HepG2 (cell line): ENCODE measurements at regions not wholly inside any gene's neighbourhood (a gene's known extent, or its start where the extent isn't known, plus 50 kb on each side); places are given as distances from the start of the nearest gene placed in this dataset.

Experiments used
- ADNP ChIP-seq: sonication (generic); formaldehyde crosslinking; IDR thresholded peaks from 2 replicates; pipeline ENCODE4 v1.4.0; 2020; ENCODE audit warnings: missing genetic modification reagents
- CBX2 ChIP-seq, 2 experiments: fragments of 200-600 bp in 1 of 2; sonication (generic); formaldehyde crosslinking in 1 of 2; IDR thresholded peaks; 2 replicates each; pipeline versions ENCODE4 v1.7.0 to v1.8.1; 2018 to 2022; ENCODE audit warnings: low read depth in 2 of 2, low read length in 1 of 2, mild to moderate bottlenecking in 1 of 2, missing genetic modification reagents in 1 of 2
- CENPX ChIP-seq: sonication (generic); formaldehyde crosslinking; IDR thresholded peaks from 2 replicates; pipeline ENCODE4 v1.9.0; 2021; ENCODE audit warnings: mild to moderate bottlenecking, missing genetic modification reagents, moderate library complexity
- FOXA1 ChIP-seq, 2 experiments: fragments of 450-650 bp in 1 of 2; sonication (generic) in 1 of 2; formaldehyde crosslinking in 1 of 2; IDR thresholded peaks; 2 replicates each; pipeline versions ENCODE4 v1.4.0 to v1.6.1; 2016 to 2020; ENCODE audit warnings: missing genetic modification reagents in 1 of 2
- FOXA3 ChIP-seq: IDR thresholded peaks from 2 replicates; pipeline ENCODE4 v1.6.1; 2016; ENCODE audit warnings: missing genetic modification reagents, missing compliant biosample characterization
- HDAC2 ChIP-seq: sonication (generic); formaldehyde crosslinking; IDR thresholded peaks from 2 replicates; pipeline ENCODE4 v1.4.0; 2020; ENCODE audit warnings: missing genetic modification reagents
- IKZF1 ChIP-seq: fragments of 450-650 bp; IDR thresholded peaks from 2 replicates; pipeline ENCODE4 v1.7.1; 2016
- NR2F1 ChIP-seq, 2 experiments: fragments of 450-650 bp in 1 of 2; formaldehyde crosslinking in 1 of 2; IDR thresholded peaks; 2 replicates each; pipeline versions ENCODE4 v1.5.0 to v1.6.1; 2016 to 2020; ENCODE audit warnings: mild to moderate bottlenecking in 1 of 2, missing compliant biosample characterization in 1 of 2, missing genetic modification reagents in 1 of 2, moderate library complexity in 1 of 2
- PPARG ChIP-seq: conservative IDR thresholded peaks from 2 replicates; pipeline ENCODE4 v1.6.1; 2016; ENCODE audit warnings: missing biosample characterization, missing genetic modification reagents
- RFX3 ChIP-seq: IDR thresholded peaks from 2 replicates; pipeline ENCODE4 v1.6.1; 2016; ENCODE audit warnings: missing biosample characterization, missing genetic modification reagents
- RFX5 ChIP-seq: IDR thresholded peaks from 2 replicates; pipeline ENCODE4 v1.6.1; 2011; ENCODE audit warnings: low read depth, low read length, improper control_type of control experiment
- RXRB ChIP-seq: IDR thresholded peaks from 2 replicates; pipeline ENCODE4 v1.6.1; 2016; ENCODE audit warnings: borderline replicate concordance, missing genetic modification reagents, missing compliant biosample characterization
- SMAD1 ChIP-seq: sonication (generic); formaldehyde crosslinking; IDR thresholded peaks from 2 replicates; pipeline ENCODE4 v1.4.0; 2020; ENCODE audit warnings: missing genetic modification reagents, low read depth, mild to moderate bottlenecking, borderline replicate concordance
- SOX13 ChIP-seq, 3 experiments: fragments of 450-650 bp in 1 of 3; sonication (generic) in 1 of 3; formaldehyde crosslinking in 1 of 3; IDR thresholded peaks in 2 of 3; conservative IDR thresholded peaks in 1 of 3; 2 replicates each; pipeline versions ENCODE4 v1.5.0 to v1.6.1; 2016 to 2020; ENCODE audit warnings: antibody characterized with exemption in 1 of 3, mild to moderate bottlenecking in 1 of 3, missing compliant biosample characterization in 1 of 3, missing genetic modification reagents in 1 of 3, moderate library complexity in 1 of 3
- ZBTB8A ChIP-seq: sonication (generic); formaldehyde crosslinking; IDR thresholded peaks from 2 replicates; pipeline ENCODE4 v1.4.0; 2020; ENCODE audit warnings: mild to moderate bottlenecking, low read depth, missing genetic modification reagents, borderline replicate concordance
- ZMYM3 ChIP-seq: sonication (generic); formaldehyde crosslinking; IDR thresholded peaks from 2 replicates; pipeline ENCODE4 v1.5.1; 2020; ENCODE audit warnings: mild to moderate bottlenecking, missing genetic modification reagents
- ZNF644 ChIP-seq: IDR thresholded peaks from 2 replicates; pipeline ENCODE4 v1.6.1; 2016; ENCODE audit warnings: low read depth
- ZNF652 ChIP-seq: IDR thresholded peaks from 2 replicates; pipeline ENCODE4 v1.6.1; 2016; ENCODE audit warnings: low read depth, borderline replicate concordance
- ZNF660 ChIP-seq: sonication (generic); formaldehyde crosslinking; IDR thresholded peaks from 2 replicates; pipeline ENCODE4 v1.5.1; 2020; ENCODE audit warnings: mild to moderate bottlenecking, low read depth, missing genetic modification reagents, borderline replicate concordance
- ZSCAN20 ChIP-seq: sonication (generic); formaldehyde crosslinking; IDR thresholded peaks from 2 replicates; pipeline ENCODE4 v1.4.0; 2020; ENCODE audit warnings: missing genetic modification reagents, mild to moderate bottlenecking, borderline replicate concordance
- TF ChIP-seq, protein P1 (sequence below): IDR thresholded peaks from 2 replicates; pipeline ENCODE4 v1.6.1; 2012; ENCODE audit warnings: low read depth, low read length, improper control_type of control experiment
- TF ChIP-seq, protein P2 (sequence below): sonication (generic); formaldehyde crosslinking; IDR thresholded peaks from 2 replicates; pipeline ENCODE4 v1.4.0; 2020; ENCODE audit warnings: missing genetic modification reagents
- TF ChIP-seq, protein P3 (sequence below): sonication (generic); formaldehyde crosslinking; IDR thresholded peaks from 2 replicates; pipeline ENCODE4 v1.5.1; 2020; ENCODE audit warnings: missing genetic modification reagents, mild to moderate bottlenecking, borderline replicate concordance
- TF ChIP-seq, protein P4 (sequence below): sonication (generic); IDR thresholded peaks from 2 replicates; pipeline ENCODE4 v1.6.1; 2016; ENCODE audit warnings: low read depth, borderline replicate concordance

DNA sequence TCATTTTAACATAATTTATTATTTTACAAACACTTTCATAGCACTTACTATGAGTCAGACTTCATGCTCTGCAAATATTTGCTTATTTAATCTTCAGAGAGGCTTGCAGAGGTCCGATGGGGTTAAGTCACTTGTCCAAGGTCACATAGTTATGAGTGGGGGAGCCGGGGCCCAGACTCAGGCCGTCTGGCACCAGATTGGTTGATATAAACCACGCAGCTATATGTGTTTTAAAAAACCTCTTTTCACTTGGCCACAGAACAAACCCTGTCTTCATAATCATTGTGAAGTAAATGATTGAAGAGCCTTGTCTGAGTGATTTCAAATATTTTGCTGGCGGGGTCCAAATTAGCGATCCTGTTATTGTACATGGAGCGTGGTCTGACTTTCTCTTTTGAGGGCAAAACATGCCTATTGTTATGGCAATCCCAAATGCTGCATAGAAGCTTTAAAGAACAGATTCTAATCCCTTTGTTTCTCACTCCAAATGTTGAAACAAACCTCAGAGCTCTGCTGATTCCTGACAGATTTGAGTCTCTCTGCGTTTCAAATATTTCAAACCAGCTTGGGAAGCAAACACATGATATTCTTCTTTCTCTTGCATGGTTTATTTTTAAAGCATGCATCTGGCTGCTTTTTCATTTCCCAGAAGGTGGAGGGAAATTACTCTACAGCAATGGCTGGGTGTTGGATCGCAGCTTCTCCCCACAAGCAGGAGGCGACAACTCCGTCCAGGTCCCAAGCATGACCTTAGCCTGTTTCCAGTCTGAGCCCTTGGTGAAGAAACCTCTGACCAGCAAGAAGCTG, 142.4 kb downstream of the DDX1 start (continued):
- TF ChIP-seq FOXA3 (CRISPR knock-in tag) (peak; percentile 47; the same call in 1 of the 2 replicates), IKZF1 (no peak), ZNF644 (CRISPR knock-in tag) (no peak), CBX2 (IDR thresholded peaks at IDR 0.05; ENCODE audit: low read depth, low read length) (no peak), CBX2 (CRISPR knock-in tag; IDR thresholded peaks at IDR 0.05; ENCODE audit: low read depth) (no peak), ZSCAN20 (no peak), ZMYM3 (CRISPR knock-in tag) (no peak), ZNF652 (peak; percentile 56; the same call in 1 of the 2 replicates), RFX5 (no peak), SOX13 (IDR thresholded peaks at IDR 0.05) (no peak), SOX13 (CRISPR knock-in tag; conservative IDR thresholded peaks at IDR 0.05 in 1 of 2, IDR thresholded peaks at IDR 0.05 in 1 of 2) (no peak), NR2F1 (CRISPR knock-in tag; IDR thresholded peaks at IDR 0.05) (peak in 1 of 2 experiments; percentile 57; a peak in 1 of 4 replicates), FOXA1 (IDR thresholded peaks at IDR 0.05) (no peak), FOXA1 (CRISPR knock-in tag; IDR thresholded peaks at IDR 0.05) (peak; percentile 20; the same call in 1 of the 2 replicates), RXRB (CRISPR knock-in tag) (0 out of 2 replicates have a peak, but pooled peaks have one; percentile 18), RFX3 (no peak), ADNP (CRISPR knock-in tag) (no peak), SMAD1 (CRISPR knock-in tag) (no peak), HDAC2 (CRISPR knock-in tag) (peak; percentile 43; the same call in 1 of the 2 replicates), PPARG (CRISPR knock-in tag) (no peak), ZBTB8A (CRISPR knock-in tag) (no peak), CENPX (CRISPR knock-in tag) (no peak), ZNF660 (CRISPR knock-in tag) (no peak)
- TF ChIP-seq, protein P1, sequence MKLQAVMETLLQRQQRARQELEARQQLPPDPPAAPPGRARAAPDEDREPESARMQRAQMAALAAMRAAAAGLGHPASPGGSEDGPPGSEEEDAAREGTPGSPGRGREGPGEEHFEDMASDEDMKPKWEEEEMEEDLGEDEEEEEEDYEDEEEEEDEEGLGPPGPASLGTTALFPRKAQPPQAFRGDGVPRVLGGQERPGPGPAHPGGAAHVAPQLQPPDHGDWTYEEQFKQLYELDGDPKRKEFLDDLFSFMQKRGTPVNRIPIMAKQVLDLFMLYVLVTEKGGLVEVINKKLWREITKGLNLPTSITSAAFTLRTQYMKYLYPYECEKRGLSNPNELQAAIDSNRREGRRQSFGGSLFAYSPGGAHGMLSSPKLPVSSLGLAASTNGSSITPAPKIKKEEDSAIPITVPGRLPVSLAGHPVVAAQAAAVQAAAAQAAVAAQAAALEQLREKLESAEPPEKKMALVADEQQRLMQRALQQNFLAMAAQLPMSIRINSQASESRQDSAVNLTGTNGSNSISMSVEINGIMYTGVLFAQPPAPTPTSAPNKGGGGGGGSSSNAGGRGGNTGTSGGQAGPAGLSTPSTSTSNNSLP = peak; percentile 13; the same call in 1 of the 2 replicates
- TF ChIP-seq, protein P2, sequence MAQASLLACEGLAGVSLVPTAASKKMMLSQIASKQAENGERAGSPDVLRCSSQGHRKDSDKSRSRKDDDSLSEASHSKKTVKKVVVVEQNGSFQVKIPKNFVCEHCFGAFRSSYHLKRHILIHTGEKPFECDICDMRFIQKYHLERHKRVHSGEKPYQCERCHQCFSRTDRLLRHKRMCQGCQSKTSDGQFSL (CRISPR knock-in tag) = peak; percentile 67; the same call in 1 of the 2 replicates
- TF ChIP-seq, protein P3, sequence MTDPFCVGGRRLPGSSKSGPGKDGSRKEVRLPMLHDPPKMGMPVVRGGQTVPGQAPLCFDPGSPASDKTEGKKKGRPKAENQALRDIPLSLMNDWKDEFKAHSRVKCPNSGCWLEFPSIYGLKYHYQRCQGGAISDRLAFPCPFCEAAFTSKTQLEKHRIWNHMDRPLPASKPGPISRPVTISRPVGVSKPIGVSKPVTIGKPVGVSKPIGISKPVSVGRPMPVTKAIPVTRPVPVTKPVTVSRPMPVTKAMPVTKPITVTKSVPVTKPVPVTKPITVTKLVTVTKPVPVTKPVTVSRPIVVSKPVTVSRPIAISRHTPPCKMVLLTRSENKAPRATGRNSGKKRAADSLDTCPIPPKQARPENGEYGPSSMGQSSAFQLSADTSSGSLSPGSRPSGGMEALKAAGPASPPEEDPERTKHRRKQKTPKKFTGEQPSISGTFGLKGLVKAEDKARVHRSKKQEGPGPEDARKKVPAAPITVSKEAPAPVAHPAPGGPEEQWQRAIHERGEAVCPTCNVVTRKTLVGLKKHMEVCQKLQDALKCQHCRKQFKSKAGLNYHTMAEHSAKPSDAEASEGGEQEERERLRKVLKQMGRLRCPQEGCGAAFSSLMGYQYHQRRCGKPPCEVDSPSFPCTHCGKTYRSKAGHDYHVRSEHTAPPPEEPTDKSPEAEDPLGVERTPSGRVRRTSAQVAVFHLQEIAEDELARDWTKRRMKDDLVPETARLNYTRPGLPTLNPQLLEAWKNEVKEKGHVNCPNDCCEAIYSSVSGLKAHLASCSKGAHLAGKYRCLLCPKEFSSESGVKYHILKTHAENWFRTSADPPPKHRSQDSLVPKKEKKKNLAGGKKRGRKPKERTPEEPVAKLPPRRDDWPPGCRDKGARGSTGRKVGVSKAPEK = no peak
- TF ChIP-seq, protein P4, sequence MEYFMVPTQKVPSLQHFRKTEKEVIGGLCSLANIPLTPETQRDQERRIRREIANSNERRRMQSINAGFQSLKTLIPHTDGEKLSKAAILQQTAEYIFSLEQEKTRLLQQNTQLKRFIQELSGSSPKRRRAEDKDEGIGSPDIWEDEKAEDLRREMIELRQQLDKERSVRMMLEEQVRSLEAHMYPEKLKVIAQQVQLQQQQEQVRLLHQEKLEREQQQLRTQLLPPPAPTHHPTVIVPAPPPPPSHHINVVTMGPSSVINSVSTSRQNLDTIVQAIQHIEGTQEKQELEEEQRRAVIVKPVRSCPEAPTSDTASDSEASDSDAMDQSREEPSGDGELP = no peak
